GM10266 (cell line): ENCODE measurements at regions not wholly inside any gene's neighbourhood (a gene's known extent, or its start where the extent isn't known, plus 50 kb on each side); places are given as distances from the start of the nearest gene placed in this dataset.

Experiments
- DNase-seq: peaks from one replicate; pipeline ENCODE4 v3.0.0; 2012; ENCODE audit errors: extremely low spot score
- TF ChIP-seq, protein P1 (sequence below): IDR thresholded peaks from 2 replicates; pipeline ENCODE4 v1.5.1; 2012; ENCODE audit warnings: mild to moderate bottlenecking, low read depth; ENCODE audit not compliant: control insufficient read depth, insufficient read depth; ENCODE audit errors: missing control alignments

DNA sequence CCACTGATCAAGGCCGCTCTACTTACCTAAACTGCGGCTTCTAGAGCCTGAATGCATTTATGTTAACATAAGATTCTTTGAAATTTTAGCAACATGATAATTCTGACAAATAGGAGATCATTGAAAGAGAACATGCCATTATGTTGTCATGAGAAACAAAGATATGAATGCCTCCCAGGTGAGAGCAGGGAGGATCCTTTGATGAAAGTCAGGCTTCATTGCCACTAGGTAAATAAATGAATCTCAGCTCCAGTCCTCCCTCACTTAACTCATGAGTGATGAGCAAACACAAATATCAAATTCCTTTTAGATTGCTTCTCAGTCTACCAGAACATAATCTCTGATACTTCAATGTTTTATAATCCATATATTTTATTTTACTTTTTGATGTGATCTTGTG lies 463.2 kb upstream of the CDH7 start:
- no peak for DNase-seq
- TF ChIP-seq, protein P1, sequence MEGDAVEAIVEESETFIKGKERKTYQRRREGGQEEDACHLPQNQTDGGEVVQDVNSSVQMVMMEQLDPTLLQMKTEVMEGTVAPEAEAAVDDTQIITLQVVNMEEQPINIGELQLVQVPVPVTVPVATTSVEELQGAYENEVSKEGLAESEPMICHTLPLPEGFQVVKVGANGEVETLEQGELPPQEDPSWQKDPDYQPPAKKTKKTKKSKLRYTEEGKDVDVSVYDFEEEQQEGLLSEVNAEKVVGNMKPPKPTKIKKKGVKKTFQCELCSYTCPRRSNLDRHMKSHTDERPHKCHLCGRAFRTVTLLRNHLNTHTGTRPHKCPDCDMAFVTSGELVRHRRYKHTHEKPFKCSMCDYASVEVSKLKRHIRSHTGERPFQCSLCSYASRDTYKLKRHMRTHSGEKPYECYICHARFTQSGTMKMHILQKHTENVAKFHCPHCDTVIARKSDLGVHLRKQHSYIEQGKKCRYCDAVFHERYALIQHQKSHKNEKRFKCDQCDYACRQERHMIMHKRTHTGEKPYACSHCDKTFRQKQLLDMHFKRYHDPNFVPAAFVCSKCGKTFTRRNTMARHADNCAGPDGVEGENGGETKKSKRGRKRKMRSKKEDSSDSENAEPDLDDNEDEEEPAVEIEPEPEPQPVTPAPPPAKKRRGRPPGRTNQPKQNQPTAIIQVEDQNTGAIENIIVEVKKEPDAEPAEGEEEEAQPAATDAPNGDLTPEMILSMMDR, result no peak

DNA sequence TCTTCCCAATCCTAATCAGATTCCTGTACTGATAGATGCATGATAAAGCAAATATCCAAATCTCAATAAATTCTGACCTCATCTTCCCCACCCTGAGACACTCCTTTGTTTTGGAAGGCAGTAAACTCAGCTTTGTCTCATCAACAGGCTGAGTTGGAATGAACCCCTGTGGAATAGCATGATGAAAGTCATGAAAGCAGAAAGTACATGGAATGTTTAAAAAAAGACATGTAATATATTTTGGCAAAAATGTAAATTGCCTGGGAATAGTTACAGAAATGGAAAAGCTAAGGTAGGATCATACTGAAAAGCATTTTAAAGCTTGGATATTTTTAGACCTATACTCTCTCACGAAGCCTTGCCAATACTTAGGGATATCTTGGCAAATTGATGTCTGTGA lies 468.7 kb upstream of the CDH7 start:
- TF ChIP-seq, protein P1, result no peak
- no peak for DNase-seq

DNA sequence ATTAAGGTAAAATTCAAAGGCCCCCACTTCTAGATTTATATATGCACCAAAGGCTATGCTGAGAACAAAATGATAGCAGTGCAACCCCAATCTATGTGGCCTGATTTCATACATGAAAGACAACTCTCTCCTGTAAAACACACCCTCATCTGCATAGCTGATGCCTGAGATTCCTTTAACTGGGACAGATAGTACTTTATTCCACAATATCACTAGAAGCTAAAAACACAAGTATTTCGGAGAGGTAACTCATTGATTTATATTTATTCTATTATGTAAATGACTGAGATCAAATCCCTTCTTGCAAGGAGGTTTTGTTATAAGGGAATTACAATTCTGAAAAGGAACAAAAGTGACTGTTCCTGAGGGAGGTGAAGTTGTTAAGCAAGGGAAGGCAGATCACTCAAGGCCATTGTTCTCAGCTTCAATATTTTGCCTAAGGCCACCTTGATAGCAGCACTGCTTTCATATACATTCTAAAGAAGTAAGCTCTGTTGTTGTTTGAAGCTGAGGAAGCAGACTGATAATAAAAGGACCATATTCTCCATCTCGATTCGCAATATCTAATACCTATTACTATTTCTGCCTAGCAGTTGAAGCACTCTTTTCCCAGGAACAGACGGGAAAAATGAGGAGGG lies 471.0 kb upstream of the CDH7 start:
- no peak for DNase-seq
- TF ChIP-seq, protein P1, result no peak

DNA sequence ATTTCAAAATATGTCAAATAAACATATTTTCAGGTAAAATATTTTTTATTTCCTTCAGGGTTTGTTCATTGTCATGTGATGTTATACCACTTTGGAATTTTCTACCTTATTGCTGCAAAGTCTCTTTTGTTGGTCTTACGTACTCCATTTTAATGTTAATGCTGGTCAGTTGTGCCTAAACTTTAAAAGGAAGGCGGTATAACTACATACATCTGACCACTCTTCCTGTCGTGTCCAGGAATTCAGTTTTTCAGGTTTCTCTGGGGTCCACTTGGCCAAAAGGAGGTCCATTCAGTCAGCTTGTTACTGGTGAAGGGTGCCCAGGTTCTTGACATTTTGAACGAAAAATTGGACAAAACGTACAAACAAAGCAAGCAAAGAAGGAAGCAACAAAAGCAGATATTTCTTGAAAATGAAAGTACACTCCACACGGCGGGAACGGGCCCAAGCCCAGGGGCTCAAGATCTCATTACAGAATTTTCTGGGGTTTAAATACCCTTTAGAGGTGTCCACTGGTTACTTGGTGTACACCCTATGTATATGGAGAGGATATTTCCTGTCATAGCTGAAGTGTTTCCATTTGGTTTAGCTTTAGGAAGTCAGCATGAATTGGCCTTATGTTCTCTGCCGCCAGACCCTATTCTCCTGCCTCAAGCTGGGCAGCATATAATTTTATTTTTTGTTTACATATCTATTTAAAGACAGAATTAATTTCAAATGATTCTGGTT lies 471.7 kb upstream of the CDH7 start:
- DNase-seq, result no peak

DNA sequence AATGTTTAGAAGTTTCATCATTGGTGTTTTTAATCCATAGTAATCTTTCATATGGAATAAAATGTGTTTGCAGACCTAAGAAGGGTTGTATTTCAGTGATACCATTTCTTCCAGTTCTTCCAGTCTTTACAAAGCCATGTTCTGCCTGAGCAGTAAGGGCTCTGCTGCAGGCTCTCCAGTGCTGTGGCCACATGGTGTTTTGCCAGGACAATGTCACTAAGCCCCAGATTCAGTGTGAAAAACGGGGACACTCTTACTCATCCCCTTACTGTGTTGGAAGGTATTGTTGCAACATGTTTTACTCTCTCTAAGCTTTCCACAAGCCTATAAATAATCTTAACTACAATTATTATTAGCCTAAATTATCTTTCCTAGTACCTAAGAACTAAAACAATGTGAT lies 481.4 kb upstream of the CDH7 start:
- TF ChIP-seq, protein P1, result no peak

More for the DNA sequence above, 471.7 kb upstream of the CDH7 start:
- TF ChIP-seq, protein P1, result no peak

DNA sequence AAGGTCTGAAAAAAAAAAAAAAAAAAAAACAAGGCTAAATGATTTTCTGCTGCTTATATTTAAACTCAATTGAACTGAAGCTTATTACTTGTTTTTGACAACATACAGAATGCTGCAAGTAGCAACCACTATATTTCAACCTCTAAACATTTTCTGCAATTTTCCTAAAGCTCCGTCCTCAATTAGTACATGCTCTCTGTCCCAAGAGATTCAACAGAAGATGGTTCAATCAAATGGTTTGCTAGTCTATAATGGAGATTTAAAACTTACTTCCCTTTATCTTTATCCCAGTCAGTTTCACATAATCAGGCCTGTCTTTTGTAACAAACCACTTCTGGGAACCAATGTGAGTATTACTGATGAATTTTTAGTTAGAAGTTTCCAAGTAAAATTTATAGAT lies 485.1 kb upstream of the CDH7 start:
- TF ChIP-seq, protein P1, result no peak

More for the DNA sequence above, 481.4 kb upstream of the CDH7 start:
- no peak for DNase-seq

DNA sequence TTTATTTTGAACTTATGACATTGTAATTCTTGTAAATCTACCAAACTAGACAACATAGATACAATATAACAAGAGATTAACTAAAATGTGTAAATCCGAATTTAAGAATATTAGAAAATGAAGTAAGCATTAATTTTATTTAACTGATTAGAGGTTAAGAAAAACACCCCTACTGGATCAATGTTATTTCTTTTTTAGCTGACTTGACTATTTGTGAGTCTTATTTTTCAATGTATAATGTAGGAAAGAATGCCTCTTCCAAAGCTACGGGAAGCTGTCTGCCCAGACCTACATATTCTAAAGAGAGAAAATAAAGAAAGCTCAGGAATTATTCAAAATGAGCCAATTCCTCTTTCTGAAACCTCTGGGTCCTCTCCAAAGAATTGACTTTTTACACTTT lies 490.8 kb upstream of the CDH7 start:
- DNase-seq, result no peak
- TF ChIP-seq, protein P1, result no peak

More for the DNA sequence above, 485.1 kb upstream of the CDH7 start:
- no peak for DNase-seq
